ENCODE measurements at regions not wholly inside any gene's neighbourhood (a gene's known extent, or its start where the extent isn't known, plus 50 kb on each side); places are given as distances from the start of the nearest gene placed in this dataset.
A peak's percentile ranks its signal among the peaks of the same experiment; 100 is the strongest.

- no peak overlapping the region for H3K4me3 ChIP-seq (ENCODE audit: low read length, poor library complexity, severe bottlenecking)
- H3K4me2 ChIP-seq (ENCODE audit: low read depth, low read length, poor library complexity, severe bottlenecking): no peak overlapping the region
- TF ChIP-seq, protein P1, sequence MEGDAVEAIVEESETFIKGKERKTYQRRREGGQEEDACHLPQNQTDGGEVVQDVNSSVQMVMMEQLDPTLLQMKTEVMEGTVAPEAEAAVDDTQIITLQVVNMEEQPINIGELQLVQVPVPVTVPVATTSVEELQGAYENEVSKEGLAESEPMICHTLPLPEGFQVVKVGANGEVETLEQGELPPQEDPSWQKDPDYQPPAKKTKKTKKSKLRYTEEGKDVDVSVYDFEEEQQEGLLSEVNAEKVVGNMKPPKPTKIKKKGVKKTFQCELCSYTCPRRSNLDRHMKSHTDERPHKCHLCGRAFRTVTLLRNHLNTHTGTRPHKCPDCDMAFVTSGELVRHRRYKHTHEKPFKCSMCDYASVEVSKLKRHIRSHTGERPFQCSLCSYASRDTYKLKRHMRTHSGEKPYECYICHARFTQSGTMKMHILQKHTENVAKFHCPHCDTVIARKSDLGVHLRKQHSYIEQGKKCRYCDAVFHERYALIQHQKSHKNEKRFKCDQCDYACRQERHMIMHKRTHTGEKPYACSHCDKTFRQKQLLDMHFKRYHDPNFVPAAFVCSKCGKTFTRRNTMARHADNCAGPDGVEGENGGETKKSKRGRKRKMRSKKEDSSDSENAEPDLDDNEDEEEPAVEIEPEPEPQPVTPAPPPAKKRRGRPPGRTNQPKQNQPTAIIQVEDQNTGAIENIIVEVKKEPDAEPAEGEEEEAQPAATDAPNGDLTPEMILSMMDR (conservative IDR thresholded peaks at IDR 0.05; ENCODE audit: low read length): no peak
- TF ChIP-seq EZH2phosphoT487 (IDR thresholded peaks at IDR 0.05; ENCODE audit: borderline replicate concordance): no peak
Measured at GRCh38 chr3:105931500-105931899, 62.7 kb upstream of the CBLB start.

DNA sequence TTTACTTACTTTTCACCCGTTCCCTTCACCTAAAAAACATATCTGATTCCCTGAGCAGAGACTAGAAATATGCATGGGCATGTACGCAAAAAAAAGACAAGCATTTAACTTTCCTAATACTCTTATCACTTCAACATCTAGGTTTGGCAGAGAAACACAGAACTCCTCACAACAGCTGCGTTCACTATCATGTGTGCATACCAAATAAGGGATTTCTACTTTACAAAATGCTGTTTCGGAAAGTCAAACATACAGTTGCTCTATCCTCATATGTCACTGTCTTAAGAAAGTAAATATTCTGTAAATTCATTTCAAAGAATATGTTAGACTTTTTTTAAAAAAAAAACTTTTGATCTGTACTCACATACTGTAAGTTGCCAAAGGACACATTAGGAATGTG is 65.1 kb upstream of the CBLB start:
- Histone ChIP-seq H2AFZ (ENCODE audit: low read length) (no peak overlapping the region), H4K20me1 (ENCODE audit: insufficient read depth, low read length, poor library complexity, severe bottlenecking) (no peaks in the 10 kb centered on the region), H3K9me3 (ENCODE audit: insufficient read depth, low read depth, low read length) (no peaks in the 10 kb centered on the region), H3K4me3 (ENCODE audit: low read length, poor library complexity, severe bottlenecking) (no peak overlapping the region), H3K9me2 (replicated peaks; ENCODE audit: low read depth, low read length) (no peaks in the 10 kb centered on the region), H3K4me2 (ENCODE audit: low read depth, low read length, poor library complexity, severe bottlenecking) (no peak overlapping the region), H3K36me3 (ENCODE audit: insufficient read depth, low read length) (no peaks in the 10 kb centered on the region), H3K4me1 (ENCODE audit: insufficient read depth, low read length, poor library complexity, severe bottlenecking) (no peaks in the 10 kb centered on the region), H3F3A (ENCODE audit: low read depth) (no peaks in the 10 kb centered on the region), H3K79me2 (ENCODE audit: insufficient read depth, low read length) (no peaks in the 10 kb centered on the region), H3K27me3 (ENCODE audit: insufficient read depth, low read length, poor library complexity, severe bottlenecking) (no peaks in the 10 kb centered on the region), H3K9ac (ENCODE audit: low read depth, low read length, poor library complexity, severe bottlenecking) (no peak overlapping the region)
- no peak for TF ChIP-seq EZH2phosphoT487 (IDR thresholded peaks at IDR 0.05; ENCODE audit: borderline replicate concordance)
- TF ChIP-seq, protein P1 (conservative IDR thresholded peaks at IDR 0.05; ENCODE audit: low read length): no peak

More at GRCh38 chr3:105931500-105931899, 62.7 kb upstream of the CBLB start:
- Histone ChIP-seq H3F3A (ENCODE audit: low read depth) (no peaks in the 10 kb centered on the region), H3K79me2 (ENCODE audit: insufficient read depth, low read length) (no peaks in the 10 kb centered on the region), H3K9me2 (replicated peaks; ENCODE audit: low read depth, low read length) (no peaks in the 10 kb centered on the region), H2AFZ (ENCODE audit: low read length) (no peak overlapping the region), H3K4me1 (ENCODE audit: insufficient read depth, low read length, poor library complexity, severe bottlenecking) (no peaks in the 10 kb centered on the region), H3K9me3 (ENCODE audit: insufficient read depth, low read depth, low read length) (no peaks in the 10 kb centered on the region), H4K20me1 (ENCODE audit: insufficient read depth, low read length, poor library complexity, severe bottlenecking) (no peaks in the 10 kb centered on the region), H3K27me3 (ENCODE audit: insufficient read depth, low read length, poor library complexity, severe bottlenecking) (no peaks in the 10 kb centered on the region), H3K9ac (ENCODE audit: low read depth, low read length, poor library complexity, severe bottlenecking) (no peak overlapping the region), H3K36me3 (ENCODE audit: insufficient read depth, low read length) (no peaks in the 10 kb centered on the region)

DNA sequence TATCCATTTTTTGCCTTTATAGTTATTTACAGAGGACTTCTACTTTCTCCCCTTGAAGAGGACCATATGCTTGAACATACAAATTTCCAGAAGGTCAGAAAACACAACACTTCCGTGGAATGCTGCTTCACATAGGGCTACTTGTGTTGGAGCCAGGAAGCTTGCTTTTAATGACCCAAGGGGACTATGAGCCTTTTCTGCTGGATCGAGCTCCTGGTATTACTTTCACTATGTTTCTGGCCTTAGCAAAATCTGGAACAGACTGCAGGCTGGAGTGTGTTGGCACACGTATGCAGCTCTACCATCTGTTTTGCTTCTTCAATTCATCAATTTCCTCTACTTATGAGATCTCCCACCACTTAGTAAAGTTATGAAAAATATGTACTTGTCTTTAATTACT is 69.3 kb upstream of the CBLB start:
- Histone ChIP-seq H2AFZ (ENCODE audit: low read length) (peak overlapping the region; percentile 26; the same call in 1 of the 2 replicates), H3K27me3 (ENCODE audit: insufficient read depth, low read length, poor library complexity, severe bottlenecking) (no peaks in the 10 kb centered on the region), H4K20me1 (ENCODE audit: insufficient read depth, low read length, poor library complexity, severe bottlenecking) (no peaks in the 10 kb centered on the region), H3F3A (ENCODE audit: low read depth) (no peaks in the 10 kb centered on the region), H3K36me3 (ENCODE audit: insufficient read depth, low read length) (no peaks in the 10 kb centered on the region), H3K4me3 (ENCODE audit: low read length, poor library complexity, severe bottlenecking) (no peak overlapping the region), H3K9me2 (replicated peaks; ENCODE audit: low read depth, low read length) (no peaks in the 10 kb centered on the region), H3K4me2 (ENCODE audit: low read depth, low read length, poor library complexity, severe bottlenecking) (no peak overlapping the region), H3K9ac (ENCODE audit: low read depth, low read length, poor library complexity, severe bottlenecking) (no peak overlapping the region), H3K9me3 (ENCODE audit: insufficient read depth, low read depth, low read length) (no peaks in the 10 kb centered on the region), H3K4me1 (ENCODE audit: insufficient read depth, low read length, poor library complexity, severe bottlenecking) (no peaks in the 10 kb centered on the region), H3K79me2 (ENCODE audit: insufficient read depth, low read length) (no peaks in the 10 kb centered on the region)
- no peak for TF ChIP-seq EZH2phosphoT487 (IDR thresholded peaks at IDR 0.05; ENCODE audit: borderline replicate concordance)
- TF ChIP-seq, protein P1 (conservative IDR thresholded peaks at IDR 0.05; ENCODE audit: low read length): no peak
